ENCODE measurements at regions not wholly inside any gene's neighbourhood (a gene's known extent, or its start where the extent isn't known, plus 50 kb on each side); places are given as distances from the start of the nearest gene placed in this dataset.
"Not testable (repeated sequence)": the region's sequence is repeated elsewhere in the genome, so short reads cannot be mapped to it uniquely, and the experiment has no call there.

- no peak for DNase-seq (ENCODE audit: low spot score)
Observed at GRCh38 chr6:119444642-119445557, 95.3 kb upstream of the MAN1A1 start.

- no peak for DNase-seq (ENCODE audit: low spot score)
Observed at GRCh38 chr6:119443993-119444641, 94.6 kb upstream of the MAN1A1 start.

- no peak for DNase-seq (ENCODE audit: low spot score)
Observed at GRCh38 chr6:119442776-119443184, 93.2 kb upstream of the MAN1A1 start.

- DNase-seq (ENCODE audit: low spot score): no peak
Observed at GRCh38 chr6:119440953-119441352, 91.4 kb upstream of the MAN1A1 start.

GRCh38 chr6:119436583-119436982 lies 87.0 kb upstream of the MAN1A1 start:
- no peak for DNase-seq (ENCODE audit: low spot score)

GRCh38 chr6:119431799-119432198 lies 82.2 kb upstream of the MAN1A1 start:
- no peak for DNase-seq (ENCODE audit: low spot score)

GRCh38 chr6:119430805-119431204 lies 81.2 kb upstream of the MAN1A1 start:
- DNase-seq (ENCODE audit: low spot score): no peak

GRCh38 chr6:119428633-119429032 lies 79.1 kb upstream of the MAN1A1 start:
- no peak for DNase-seq (ENCODE audit: low spot score)

- DNase-seq (ENCODE audit: low spot score): no peak
Observed at GRCh38 chr6:119426619-119427018, 77.1 kb upstream of the MAN1A1 start.

- DNase-seq (ENCODE audit: low spot score): no peak
Observed at GRCh38 chr6:119423996-119424395, 74.4 kb upstream of the MAN1A1 start.

GRCh38 chr6:119418084-119418483 lies 68.5 kb upstream of the MAN1A1 start:
- not testable (repeated sequence) for DNase-seq (ENCODE audit: low spot score)

- DNase-seq (ENCODE audit: low spot score): no peak
Observed at GRCh38 chr6:119407156-119407555, 57.6 kb upstream of the MAN1A1 start.

- not testable (repeated sequence) for DNase-seq (ENCODE audit: low spot score)
Observed at GRCh38 chr6:119405114-119405513, 55.6 kb upstream of the MAN1A1 start.
